ENCODE measurements at regions not wholly inside any gene's neighbourhood (a gene's known extent, or its start where the extent isn't known, plus 50 kb on each side); places are given as distances from the start of the nearest gene placed in this dataset.
"Not testable (repeated sequence)": the region's sequence is repeated elsewhere in the genome, so short reads cannot be mapped to it uniquely, and the experiment has no call there.

GRCh38 chr18:51478908-51479307, 281.4 kb upstream of the MEX3C start:
- DNase-seq = no peak

GRCh38 chr18:51479736-51480135, 282.3 kb upstream of the MEX3C start:
- no peak for DNase-seq

- no peak for DNase-seq
Observed at GRCh38 chr18:51480407-51481261, 283.2 kb upstream of the MEX3C start.

GRCh38 chr18:51486735-51487366, 289.4 kb upstream of the MEX3C start:
- no peak for DNase-seq

GRCh38 chr18:51490417-51490816, 292.9 kb upstream of the MEX3C start:
- no peak for DNase-seq

GRCh38 chr18:51490860-51491259, 293.4 kb upstream of the MEX3C start:
- no peak for DNase-seq

- no peak for DNase-seq
Observed at GRCh38 chr18:51491678-51492372, 294.3 kb upstream of the MEX3C start.

GRCh38 chr18:51498085-51498855, 300.8 kb upstream of the MEX3C start:
- DNase-seq = no peak

- DNase-seq = no peak
Observed at GRCh38 chr18:51503351-51503750, 305.9 kb upstream of the MEX3C start.

- DNase-seq = no peak
Observed at GRCh38 chr18:51506811-51507210, 309.3 kb upstream of the MEX3C start.

- DNase-seq = not testable (repeated sequence)
Observed at GRCh38 chr18:51508410-51508809, 310.9 kb upstream of the MEX3C start.

GRCh38 chr18:51510020-51510419, 312.5 kb upstream of the MEX3C start:
- no peak for DNase-seq

GRCh38 chr18:51513517-51513916, 316.0 kb upstream of the MEX3C start:
- DNase-seq = no peak

GRCh38 chr18:51514128-51514527, 316.6 kb upstream of the MEX3C start:
- DNase-seq = no peak

- no peak for DNase-seq
Observed at GRCh38 chr18:51516478-51517038, 319.1 kb upstream of the MEX3C start.

GRCh38 chr18:51519571-51519970, 322.1 kb upstream of the MEX3C start:
- no peak for DNase-seq

- DNase-seq = no peak
Observed at GRCh38 chr18:51520676-51521180, 323.2 kb upstream of the MEX3C start.

- DNase-seq = no peak
Observed at GRCh38 chr18:51522338-51522737, 324.9 kb upstream of the MEX3C start.

- DNase-seq = no peak
Observed at GRCh38 chr18:51522821-51523220, 325.3 kb upstream of the MEX3C start.

GRCh38 chr18:51523671-51524070, 326.2 kb upstream of the MEX3C start:
- DNase-seq = no peak

GRCh38 chr18:51525453-51526225, 328.2 kb upstream of the MEX3C start:
- DNase-seq = no peak

- DNase-seq = no peak
Observed at GRCh38 chr18:51527826-51528225, 330.3 kb upstream of the MEX3C start.

Data from NCI-H1092 treated with DMSO at 0.1 percent for 48 hours (cell line).